PC-9 (cell line): ENCODE measurements at regions not wholly inside any gene's neighbourhood (a gene's known extent, or its start where the extent isn't known, plus 50 kb on each side); places are given as distances from the start of the nearest gene placed in this dataset.

Experiments used
- BruUV-seq: library from RNA; stranded (reverse); fragments of 400-500 nt; replicated peaks from 2 replicates; lab custom pipeline; 2021; lab: Mats Ljungman, UMichigan
- CTCF ChIA-PET: fragments of 300-600 bp; sonication (Branson Sonifier 250); formaldehyde crosslinking; loops from one replicate; lab custom pipeline; 2022; ENCODE audit warnings: antibody characterized with exemption; lab: Charles Lee
- POLR2A ChIA-PET: fragments of 300-600 bp; sonication (Branson Sonifier 250); formaldehyde crosslinking; loops from one replicate; lab custom pipeline; 2022; ENCODE audit warnings: antibody characterized with exemption; ENCODE audit not compliant: unreplicated experiment; lab: Charles Lee
- DNase-seq, 2 experiments: peaks; one replicate each; pipeline versions ENCODE4 v3.0.0 to v3.0.0-alpha.2; 2015 to 2022; ENCODE audit warnings: mixed read lengths in 1 of 2
- H2AFZ ChIP-seq: fragments of 200-600 bp; sonication (generic); 2 replicates; pipeline ENCODE4 v1.8.1; 2017; ENCODE audit warnings: antibody characterized with exemption
- H3F3A ChIP-seq: fragments of 200-600 bp; sonication (generic); 2 replicates; pipeline ENCODE4 v1.8.1; 2017; ENCODE audit warnings: antibody characterized with exemption, mild to moderate bottlenecking, low read depth; ENCODE audit not compliant: insufficient read depth
- H3K27ac ChIP-seq: fragments of 200-600 bp; sonication (generic); 2 replicates; pipeline ENCODE4 v1.6.1; 2016; ENCODE audit warnings: mixed run types
- H3K27me3 ChIP-seq: fragments of 200-600 bp; sonication (generic); 2 replicates; pipeline ENCODE4 v1.6.1; 2016; ENCODE audit warnings: low read depth, mixed run types; ENCODE audit not compliant: insufficient read depth
- H3K36me3 ChIP-seq: fragments of 200-600 bp; sonication (generic); 2 replicates; pipeline ENCODE4 v1.6.1; 2016; ENCODE audit warnings: low read depth, mixed run types
- H3K4me1 ChIP-seq: fragments of 200-600 bp; sonication (generic); replicated peaks from 2 replicates; pipeline ENCODE4 v1.6.1; 2016; ENCODE audit warnings: mixed run types; ENCODE audit not compliant: insufficient read depth
- H3K4me2 ChIP-seq: fragments of 200-600 bp; sonication (generic); 2 replicates; pipeline ENCODE4 v1.6.1; 2017; ENCODE audit warnings: mixed run types
- H3K4me3 ChIP-seq: fragments of 200-600 bp; sonication (generic); 2 replicates; pipeline ENCODE4 v1.6.1; 2016; ENCODE audit warnings: mixed run types
- H3K79me2 ChIP-seq: fragments of 200-600 bp; sonication (generic); 2 replicates; pipeline ENCODE4 v1.6.1; 2017; ENCODE audit warnings: low read depth, mixed run types
- H3K9me2 ChIP-seq: fragments of 200-600 bp; sonication (generic); 2 replicates; pipeline ENCODE4 v1.8.1; 2017; ENCODE audit warnings: mild to moderate bottlenecking; ENCODE audit not compliant: insufficient read depth
- H3K9me3 ChIP-seq: fragments of 200-600 bp; sonication (generic); 2 replicates; pipeline ENCODE4 v1.8.1; 2016; ENCODE audit warnings: low read depth; ENCODE audit not compliant: insufficient read depth
- H4K20me1 ChIP-seq: fragments of 200-600 bp; sonication (generic); 2 replicates; pipeline ENCODE4 v1.8.1; 2017; ENCODE audit not compliant: insufficient read depth
- CTCF ChIP-seq: fragments of 200-600 bp; sonication (generic); conservative IDR thresholded peaks from 2 replicates; pipeline ENCODE4 v1.6.1; 2017; ENCODE audit warnings: mixed run types, antibody characterized with exemption, mild to moderate bottlenecking, moderate library complexity
- EZH2 ChIP-seq: fragments of 200-600 bp; sonication (generic); IDR thresholded peaks from 2 replicates; pipeline ENCODE4 v1.8.0; 2017; ENCODE audit warnings: antibody characterized with exemption, low read depth
- intact Hi-C: fragments of 100-400 bp; cut with micrococcal nuclease; formaldehyde crosslinking; loops from one replicate; pipeline ENCODE4 v1.10.0; 2022; ENCODE audit not compliant: unreplicated experiment

DNA sequence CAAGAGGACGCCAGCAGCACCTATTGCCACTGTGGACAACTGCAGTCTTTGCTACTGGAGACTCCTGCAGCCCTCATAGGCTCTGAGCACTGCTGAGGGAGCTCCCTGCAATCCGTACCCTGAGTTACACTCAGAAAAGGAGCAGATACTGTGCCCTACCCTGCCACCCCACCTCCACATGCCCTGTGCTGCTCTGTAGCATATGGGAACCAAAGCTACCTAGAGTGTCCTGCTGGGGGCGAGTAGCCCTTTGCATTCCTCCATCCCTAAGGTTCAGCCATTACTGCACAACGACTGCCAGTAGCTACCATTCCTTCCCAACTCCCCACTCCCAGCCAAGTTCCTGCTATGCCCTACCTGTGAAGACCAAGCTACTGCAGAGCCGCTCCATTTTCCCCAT is 90.2 kb upstream of the SNCAIP start:
- CTCF ChIA-PET = no interaction called here

GRCh38 chr5:122222580-122222979 is 89.5 kb upstream of the SNCAIP start:
- Histone ChIP-seq H3K27ac (no peak overlapping the region), H4K20me1 (no peaks in the 10 kb centered on the region), H2AFZ (no peak overlapping the region), H3K9me3 (no peaks in the 10 kb centered on the region), H3K9me2 (no peaks in the 10 kb centered on the region), H3F3A (no peaks in the 10 kb centered on the region), H3K4me2 (no peak overlapping the region), H3K36me3 (no peaks in the 10 kb centered on the region), H3K27me3 (no peaks in the 10 kb centered on the region), H3K4me3 (no peak overlapping the region), H3K4me1 (no peaks in the 10 kb centered on the region), H3K79me2 (no peaks in the 10 kb centered on the region)
- DNase-seq = no peak
- TF ChIP-seq EZH2 = no peak
- no peak for TF ChIP-seq CTCF
- intact Hi-C loops = no loop called here
- ChIA-PET CTCF (no interaction called here), POLR2A (no interaction called here)
- BruUV-seq = no TSS peak

More for the DNA sequence above, 90.2 kb upstream of the SNCAIP start:
- Histone ChIP-seq H3K79me2 (no peaks in the 10 kb centered on the region), H2AFZ (no peak overlapping the region), H3K4me1 (no peaks in the 10 kb centered on the region), H4K20me1 (no peaks in the 10 kb centered on the region), H3F3A (no peaks in the 10 kb centered on the region), H3K9me2 (no peaks in the 10 kb centered on the region), H3K27ac (no peak overlapping the region), H3K9me3 (no peaks in the 10 kb centered on the region), H3K36me3 (no peaks in the 10 kb centered on the region), H3K4me3 (no peak overlapping the region), H3K27me3 (no peaks in the 10 kb centered on the region), H3K4me2 (no peak overlapping the region)
- no peak for DNase-seq
- TF ChIP-seq EZH2 (no peak), CTCF (no peak)
- intact Hi-C loops = no loop called here
- POLR2A ChIA-PET = no interaction called here
- BruUV-seq = no TSS peak

GRCh38 chr5:122228728-122229392 is 83.2 kb upstream of the SNCAIP start:
- H3K9me3 ChIP-seq = no peaks in the 10 kb centered on the region
- BruUV-seq = no TSS peak
- no peak overlapping the region for H3K4me3 ChIP-seq
- TF ChIP-seq CTCF (no peak), EZH2 (no peak)
- H3K36me3 ChIP-seq = no peaks in the 10 kb centered on the region
- no peak overlapping the region for H3K4me2 ChIP-seq
- H3K27ac ChIP-seq = no peak overlapping the region
- ChIA-PET POLR2A (interaction anchor here (0.6 kb wide), 1 partner anchor 592 kb away, joined by 3 read pairs; no protein-coding TSS in a partner anchor), CTCF (no interaction called here)
- H3K79me2 ChIP-seq = no peaks in the 10 kb centered on the region
- no peaks in the 10 kb centered on the region for H3K27me3 ChIP-seq
- H3K9me2 ChIP-seq = no peaks in the 10 kb centered on the region
- no peak overlapping the region for H2AFZ ChIP-seq
- DNase-seq = no peak
- H3F3A ChIP-seq = no peaks in the 10 kb centered on the region
- intact Hi-C loops = no loop called here
- H4K20me1 ChIP-seq = no peaks in the 10 kb centered on the region
- no peaks in the 10 kb centered on the region for H3K4me1 ChIP-seq
